Epithelial cell of proximal tubule (primary cell): ENCODE measurements at regions not wholly inside any gene's neighbourhood (a gene's known extent, or its start where the extent isn't known, plus 50 kb on each side); places are given as distances from the start of the nearest gene placed in this dataset.

ENCODE experiments used
- DNase-seq: peaks from one replicate; pipeline ENCODE4 v3.0.0-alpha.2; 2011; ENCODE audit warnings: low read depth
- H3K4me3 ChIP-seq: 2 replicates; pipeline ENCODE4 v1.5.1; 2011; ENCODE audit warnings: low read depth, mild to moderate bottlenecking, low read length
- TF ChIP-seq, protein P1 (sequence below): conservative IDR thresholded peaks from 2 replicates; pipeline ENCODE4 v1.5.1; 2012; ENCODE audit warnings: low read depth, mild to moderate bottlenecking, low read length

DNA sequence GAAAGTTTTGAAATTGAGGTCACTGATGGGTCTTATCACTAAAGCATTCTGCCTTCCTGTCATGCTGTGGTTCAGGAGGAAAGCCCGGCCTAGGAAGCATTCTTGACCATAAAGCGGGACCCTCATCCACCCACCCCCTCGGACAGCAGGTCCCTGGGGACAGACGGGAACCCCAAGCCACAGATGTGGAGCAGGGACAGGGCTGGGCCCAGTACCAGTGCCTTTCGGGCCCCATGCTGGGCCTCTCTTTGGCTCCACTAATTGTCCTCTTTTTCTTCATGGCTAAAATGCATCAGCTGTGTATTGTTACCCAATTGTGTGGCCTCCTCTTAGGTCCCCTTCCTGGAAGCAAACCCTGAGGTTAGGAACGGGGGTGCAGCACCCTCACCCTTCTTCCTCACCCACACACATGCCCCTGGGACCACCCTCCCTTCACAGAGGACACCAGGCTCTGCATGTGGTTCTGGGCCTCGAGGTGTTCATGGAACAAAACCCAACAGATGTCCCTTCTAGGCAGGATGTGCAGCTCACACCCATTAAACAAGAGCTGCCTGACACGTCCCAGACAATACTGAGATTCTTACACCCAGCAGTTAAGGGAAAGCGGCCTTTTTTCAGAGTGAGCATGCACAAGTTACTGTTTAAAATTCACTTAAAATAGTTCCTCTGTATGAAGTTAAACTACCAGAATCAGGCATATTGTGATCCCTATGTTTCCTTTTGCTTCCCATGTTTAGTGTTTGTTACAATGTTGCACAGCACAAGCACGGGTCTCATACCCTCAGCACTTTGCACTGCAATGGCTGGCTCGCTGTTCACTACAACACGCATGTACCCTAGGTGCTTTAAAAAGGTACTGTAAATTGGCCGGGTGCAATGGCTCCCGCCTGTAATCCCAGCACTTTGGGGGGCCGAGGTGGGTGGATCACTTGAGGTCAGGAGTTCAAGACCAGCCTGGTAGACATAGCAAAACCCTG lies 807.6 kb downstream of the BRD1 start:
- TF ChIP-seq, protein P1, sequence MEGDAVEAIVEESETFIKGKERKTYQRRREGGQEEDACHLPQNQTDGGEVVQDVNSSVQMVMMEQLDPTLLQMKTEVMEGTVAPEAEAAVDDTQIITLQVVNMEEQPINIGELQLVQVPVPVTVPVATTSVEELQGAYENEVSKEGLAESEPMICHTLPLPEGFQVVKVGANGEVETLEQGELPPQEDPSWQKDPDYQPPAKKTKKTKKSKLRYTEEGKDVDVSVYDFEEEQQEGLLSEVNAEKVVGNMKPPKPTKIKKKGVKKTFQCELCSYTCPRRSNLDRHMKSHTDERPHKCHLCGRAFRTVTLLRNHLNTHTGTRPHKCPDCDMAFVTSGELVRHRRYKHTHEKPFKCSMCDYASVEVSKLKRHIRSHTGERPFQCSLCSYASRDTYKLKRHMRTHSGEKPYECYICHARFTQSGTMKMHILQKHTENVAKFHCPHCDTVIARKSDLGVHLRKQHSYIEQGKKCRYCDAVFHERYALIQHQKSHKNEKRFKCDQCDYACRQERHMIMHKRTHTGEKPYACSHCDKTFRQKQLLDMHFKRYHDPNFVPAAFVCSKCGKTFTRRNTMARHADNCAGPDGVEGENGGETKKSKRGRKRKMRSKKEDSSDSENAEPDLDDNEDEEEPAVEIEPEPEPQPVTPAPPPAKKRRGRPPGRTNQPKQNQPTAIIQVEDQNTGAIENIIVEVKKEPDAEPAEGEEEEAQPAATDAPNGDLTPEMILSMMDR, result no peak
- H3K4me3 ChIP-seq, result no peak overlapping the region
- DNase-seq, result no peak

DNA sequence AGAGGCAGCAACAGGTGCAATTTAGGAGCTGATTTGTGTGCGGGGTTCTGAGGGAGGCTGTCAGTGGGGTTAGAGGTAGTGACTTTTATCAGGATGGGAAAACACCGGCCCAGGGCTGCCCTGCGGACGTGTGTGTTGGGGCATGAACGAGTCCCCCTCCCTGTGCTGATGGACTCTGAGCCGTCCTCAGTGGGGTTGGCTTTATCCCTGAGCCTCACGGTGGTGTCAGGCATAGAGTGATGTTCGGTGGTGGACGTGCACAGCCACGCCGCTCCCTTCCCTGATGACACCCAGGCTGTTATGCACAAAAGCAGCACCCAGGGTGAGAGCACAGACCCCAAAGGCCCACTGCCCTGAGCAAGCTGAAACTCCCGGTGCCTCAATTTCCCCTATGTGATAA lies 809.1 kb downstream of the BRD1 start:
- TF ChIP-seq, protein P1, result no peak
- DNase-seq, result no peak
- no peak overlapping the region for H3K4me3 ChIP-seq

DNA sequence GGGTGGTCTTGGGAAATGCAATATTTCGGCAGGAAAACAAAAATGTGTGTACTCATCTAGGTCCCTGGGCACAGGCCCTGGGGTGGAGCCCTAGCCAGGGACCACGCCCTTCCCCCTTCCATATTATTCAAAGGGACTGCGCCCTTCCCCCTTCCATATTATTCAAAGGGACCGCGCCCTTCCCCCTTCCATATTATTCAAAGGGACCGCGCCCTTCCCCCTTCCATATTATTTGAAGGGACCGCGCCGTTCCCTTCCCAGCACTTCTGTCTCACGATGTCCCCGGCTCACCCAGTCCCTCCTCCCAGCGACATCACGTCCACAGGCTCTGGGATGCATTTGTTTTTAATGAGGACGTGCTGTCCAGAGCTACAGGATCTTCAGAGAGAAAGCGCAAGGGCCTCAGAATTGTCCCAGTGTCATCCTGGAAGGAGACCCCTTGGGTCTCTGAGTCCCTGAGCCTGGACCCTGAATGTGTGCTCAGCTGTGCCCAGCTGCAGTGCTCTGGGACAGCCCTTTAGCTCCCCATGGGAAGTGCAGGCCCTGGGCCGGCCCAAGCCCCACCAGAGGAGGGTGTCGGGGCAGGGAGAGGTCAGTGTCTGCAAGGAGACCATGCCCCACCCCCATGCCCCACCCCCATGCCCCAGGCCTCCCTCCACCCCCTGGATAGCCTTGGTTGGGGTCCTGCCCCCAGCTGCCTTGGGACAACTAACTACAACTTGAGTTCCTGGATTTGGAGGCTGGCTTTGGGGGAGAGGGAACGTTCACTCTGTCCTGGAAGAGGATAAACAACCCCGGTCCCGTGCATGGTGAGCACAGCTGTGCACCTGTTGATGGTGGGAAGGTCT lies 810.0 kb downstream of the BRD1 start:
- no peak for DNase-seq
- TF ChIP-seq, protein P1, result no peak
- H3K4me3 ChIP-seq, result no peak overlapping the region

DNA sequence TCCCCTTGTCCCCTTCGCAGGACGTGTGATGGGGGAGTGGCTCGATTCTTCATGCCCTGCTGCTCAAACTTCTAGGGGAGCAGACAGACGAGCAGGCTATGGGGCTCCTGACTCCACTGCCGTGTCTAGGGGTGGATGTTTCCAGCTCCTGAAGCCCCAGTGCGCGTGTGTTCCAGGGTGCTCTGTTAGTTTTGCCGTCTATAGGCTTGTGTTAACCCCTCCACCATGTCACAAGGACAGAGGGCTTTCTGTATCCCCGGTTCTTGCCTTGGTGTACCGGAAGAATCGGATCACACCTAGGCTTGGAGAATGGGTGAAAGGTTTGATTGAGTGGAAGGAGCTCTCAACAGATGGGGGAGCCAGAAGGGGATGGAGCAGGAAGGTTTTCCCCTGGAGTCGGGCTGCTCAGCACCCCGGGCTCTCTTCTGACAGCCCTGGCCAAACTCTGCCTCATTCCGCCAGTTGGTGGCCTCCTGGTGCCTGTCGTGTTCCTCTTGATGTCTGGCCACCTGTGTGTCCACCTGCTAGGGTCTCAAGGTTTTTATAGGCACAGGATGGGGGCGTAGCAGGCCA lies 810.7 kb downstream of the BRD1 start:
- H3K4me3 ChIP-seq, result no peak overlapping the region
- DNase-seq, result no peak
- TF ChIP-seq, protein P1, result no peak

DNA sequence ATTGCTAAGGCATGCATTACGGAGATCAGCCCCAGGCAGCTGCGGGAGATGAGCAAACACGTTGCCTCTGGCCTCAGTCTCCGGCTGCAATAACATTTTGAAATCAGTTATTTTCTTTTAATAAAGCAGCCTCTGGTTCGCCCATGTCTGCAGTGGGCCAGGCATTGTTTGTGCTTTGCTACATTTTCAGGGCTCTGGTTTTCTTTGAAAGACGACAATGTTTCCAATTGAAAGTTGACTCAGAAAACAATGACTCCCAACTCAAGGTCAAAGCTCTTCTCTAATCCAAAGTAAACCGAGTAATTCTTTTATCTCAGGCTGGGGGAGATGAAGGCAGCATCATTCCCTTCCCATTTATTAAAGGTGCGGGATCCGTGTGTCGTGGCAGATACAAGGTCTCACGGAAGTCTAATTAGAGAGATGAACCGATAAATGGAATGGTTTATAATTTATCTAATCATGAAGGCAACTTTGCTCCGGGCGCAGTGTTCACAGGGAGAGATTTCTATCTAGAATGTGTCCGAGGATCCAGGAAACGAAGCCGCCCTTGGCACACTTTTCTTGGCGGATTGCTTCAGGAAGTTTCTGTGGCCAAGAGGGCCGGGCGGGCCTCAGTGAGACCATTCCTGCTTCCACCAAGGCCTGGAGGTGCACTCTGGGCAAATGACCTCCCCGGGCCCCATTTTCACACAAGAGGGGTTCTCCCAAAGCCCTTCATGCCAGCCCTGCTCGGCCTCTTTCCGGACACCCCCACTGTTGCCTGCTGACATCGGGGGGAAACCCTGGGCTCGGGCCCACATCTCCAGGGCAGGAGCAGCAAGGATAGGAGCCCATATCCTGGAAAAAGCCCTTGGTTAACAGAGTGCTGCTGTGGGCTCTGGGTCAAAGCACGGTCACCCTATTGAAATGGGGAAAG lies 811.4 kb downstream of the BRD1 start:
- TF ChIP-seq, protein P1, result no peak
- no peak overlapping the region for H3K4me3 ChIP-seq
- no peak for DNase-seq

DNA sequence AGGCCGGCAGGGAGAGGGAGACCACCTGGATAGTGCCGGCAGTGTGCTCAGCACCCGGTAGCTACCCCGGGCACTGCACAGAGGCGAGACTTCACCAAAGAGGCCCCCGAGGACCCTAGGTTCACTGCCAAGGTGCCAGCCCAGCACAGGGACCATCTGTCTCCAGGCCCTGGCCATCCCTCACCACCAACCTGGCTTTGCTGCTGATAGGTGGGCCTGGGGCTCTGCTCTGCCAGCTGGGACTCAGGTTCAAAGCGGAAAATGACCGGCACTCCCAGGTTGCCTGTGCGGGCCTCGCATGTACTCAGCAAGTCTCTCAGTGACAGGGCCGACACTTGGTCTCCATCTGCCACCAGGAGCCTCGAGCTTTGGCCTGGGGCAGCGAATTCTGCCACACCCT lies 812.2 kb downstream of the BRD1 start:
- DNase-seq, result no peak
- H3K4me3 ChIP-seq, result no peak overlapping the region
- TF ChIP-seq, protein P1, result no peak
